Central memory CD8-positive, alpha-beta T cell (primary cell): ENCODE measurements at regions not wholly inside any gene's neighbourhood (a gene's known extent, or its start where the extent isn't known, plus 50 kb on each side); places are given as distances from the start of the nearest gene placed in this dataset.

ENCODE experiments used
- ATAC-seq: fragments of 150-1000 bp; cut with Tn5 transposase; replicated peaks from 2 replicates; pipeline ENCODE4 v1.10.0; 2022; ENCODE audit warnings: mild to moderate bottlenecking, moderate FRiP score, moderate number of reproducible peaks; ENCODE audit not compliant: poor library complexity, severe bottlenecking; ENCODE audit errors: extremely low read depth
- DNase-seq, 2 donors: peaks; one replicate each; pipeline ENCODE4 v3.0.0; 2021; ENCODE audit warnings: low spot score in 2 of 2
- H3K27ac Mint-ChIP-seq: one replicate; pipeline ENCODE4 v1.8.0; 2022; ENCODE audit warnings: low read depth, mild to moderate bottlenecking, moderate library complexity, mixed read lengths
- H3K27me3 Mint-ChIP-seq: one replicate; pipeline ENCODE4 v1.8.0; 2022; ENCODE audit warnings: mixed read lengths
- H3K36me3 Mint-ChIP-seq: one replicate; pipeline ENCODE4 v1.8.0; 2022; ENCODE audit warnings: mild to moderate bottlenecking, moderate library complexity, mixed read lengths; ENCODE audit not compliant: insufficient read depth
- H3K4me1 Mint-ChIP-seq: one replicate; pipeline ENCODE4 v1.8.0; 2022; ENCODE audit warnings: mixed read lengths
- H3K4me3 Mint-ChIP-seq: one replicate; pipeline ENCODE4 v1.8.0; 2022; ENCODE audit warnings: mild to moderate bottlenecking, moderate library complexity, mixed read lengths
- H3K9me3 Mint-ChIP-seq: one replicate; pipeline ENCODE4 v1.8.0; 2022; ENCODE audit warnings: mixed read lengths

- H3K4me3 Mint-ChIP-seq, result no peak overlapping the region
- no peak overlapping the region for H3K27ac Mint-ChIP-seq
- H3K9me3 Mint-ChIP-seq, result no peaks in the 10 kb centered on the region
- peaks cover 20% of the 10 kb centered on the region for H3K27me3 Mint-ChIP-seq
- H3K4me1 Mint-ChIP-seq, result no peaks in the 10 kb centered on the region
- ATAC-seq (no peak), DNase-seq (no peak)
- H3K36me3 Mint-ChIP-seq, result no peaks in the 10 kb centered on the region
Observed at GRCh38 chr7:56181010-56181409, 64.8 kb upstream of the NUPR2 start.

- Mint-ChIP-seq H3K27me3 (peaks cover 29% of the 10 kb centered on the region), H3K4me3 (no peak overlapping the region)
- no peak for DNase-seq
Observed at GRCh38 chr7:56175771-56176170, 59.6 kb upstream of the NUPR2 start.

GRCh38 chr7:56174875-56175760 lies 58.9 kb upstream of the NUPR2 start:
- no peak for DNase-seq
- Mint-ChIP-seq H3K27ac (no peak overlapping the region), H3K4me1 (no peaks in the 10 kb centered on the region), H3K9me3 (no peaks in the 10 kb centered on the region), H3K27me3 (peaks cover 29% of the 10 kb centered on the region), H3K36me3 (no peaks in the 10 kb centered on the region), H3K4me3 (no peak overlapping the region)
- no peak for ATAC-seq

More at GRCh38 chr7:56175771-56176170, 59.6 kb upstream of the NUPR2 start:
- ATAC-seq, result no peak
- Mint-ChIP-seq H3K27ac (no peak overlapping the region), H3K36me3 (no peaks in the 10 kb centered on the region), H3K9me3 (no peaks in the 10 kb centered on the region), H3K4me1 (no peaks in the 10 kb centered on the region)

GRCh38 chr7:56174346-56174874 lies 58.2 kb upstream of the NUPR2 start:
- H3K27ac Mint-ChIP-seq, result no peak overlapping the region
- peaks cover 29% of the 10 kb centered on the region for H3K27me3 Mint-ChIP-seq

More at GRCh38 chr7:56174346-56174874, 58.2 kb upstream of the NUPR2 start:
- DNase-seq, result no peak
- Mint-ChIP-seq H3K36me3 (no peaks in the 10 kb centered on the region), H3K9me3 (no peaks in the 10 kb centered on the region), H3K4me3 (no peak overlapping the region), H3K4me1 (no peaks in the 10 kb centered on the region)
- ATAC-seq, result no peak
